CD4-positive, alpha-beta T cell treated with Interleukin-4 for 1 hour (primary cell): ENCODE measurements at regions not wholly inside any gene's neighbourhood (a gene's known extent, or its start where the extent isn't known, plus 50 kb on each side); places are given as distances from the start of the nearest gene placed in this dataset.
"Not testable (repeated sequence)": the region's sequence is repeated elsewhere in the genome, so short reads cannot be mapped to it uniquely, and the experiment has no call there.

Source experiments
- DNase-seq, 2 donors: peaks; one replicate each; pipeline ENCODE4 v3.0.0-alpha.2; 2020 to 2022

DNA sequence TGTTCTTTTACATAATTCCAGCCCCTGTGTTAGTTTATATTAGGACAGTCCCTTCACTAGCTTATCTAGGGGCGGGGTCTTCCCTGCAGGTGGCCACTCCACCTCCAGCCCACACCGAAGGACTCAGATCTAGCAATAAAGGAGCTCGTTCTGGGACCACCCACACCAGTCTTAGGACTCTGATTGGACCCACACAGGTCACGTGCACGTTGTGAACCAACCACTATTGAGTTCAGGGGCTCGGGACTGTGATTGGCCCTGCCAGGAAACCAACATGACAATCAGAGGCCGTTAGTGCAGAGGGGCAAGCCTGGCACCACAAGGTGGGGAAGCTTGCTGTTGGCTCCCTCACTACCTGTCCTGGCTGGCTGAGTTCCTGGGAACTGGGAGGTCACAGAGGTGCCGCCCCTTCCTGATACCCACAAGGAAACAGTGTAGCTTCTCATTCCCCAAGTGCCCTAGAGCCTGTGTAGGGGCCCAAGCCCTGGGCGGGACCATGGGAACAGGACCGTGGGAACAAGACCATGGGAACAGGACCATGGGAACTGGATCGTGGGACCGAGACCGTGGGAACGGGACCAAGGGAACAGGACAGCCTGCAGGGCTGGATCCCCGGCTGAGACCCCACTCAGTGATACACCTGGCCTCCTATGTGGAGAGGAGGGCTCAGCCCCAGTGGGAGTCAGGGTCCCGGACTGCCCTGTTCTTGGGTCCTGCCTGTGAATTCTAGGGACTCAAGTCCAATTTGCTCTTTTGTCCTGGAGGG lies 297.8 kb downstream of the ADGRD1 start:
- DNase-seq: no peak

DNA sequence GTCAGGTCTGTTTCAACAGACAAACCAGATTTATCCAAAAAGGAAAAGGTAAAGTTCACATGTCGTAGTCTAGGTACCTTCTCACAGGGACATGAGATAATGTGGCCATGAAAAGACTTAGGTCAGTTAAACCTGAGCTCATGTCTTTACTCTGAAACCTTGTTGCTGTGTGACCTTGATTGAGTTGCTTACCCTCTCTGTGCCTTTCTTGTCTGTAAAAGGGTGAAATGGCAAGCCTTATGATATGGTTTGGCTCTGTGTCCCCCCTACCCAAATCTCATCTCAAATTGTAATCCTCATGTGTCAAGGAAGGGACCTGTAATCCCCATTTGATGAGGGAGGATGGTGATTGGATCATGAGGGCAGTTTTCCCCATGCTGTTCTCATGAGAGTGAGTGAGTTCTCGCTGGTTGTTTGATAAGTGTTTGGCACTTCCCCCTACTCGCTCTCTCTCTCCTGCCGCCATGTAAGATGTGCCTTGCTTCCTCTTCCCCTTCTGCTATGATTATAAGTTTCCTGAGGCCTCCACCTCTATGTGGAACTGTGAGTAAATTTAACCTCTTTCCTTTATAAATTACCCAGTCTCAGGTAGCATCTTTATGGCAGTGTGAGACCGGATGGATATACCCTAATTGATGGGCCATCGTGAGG lies 299.8 kb downstream of the ADGRD1 start:
- no peak for DNase-seq

DNA sequence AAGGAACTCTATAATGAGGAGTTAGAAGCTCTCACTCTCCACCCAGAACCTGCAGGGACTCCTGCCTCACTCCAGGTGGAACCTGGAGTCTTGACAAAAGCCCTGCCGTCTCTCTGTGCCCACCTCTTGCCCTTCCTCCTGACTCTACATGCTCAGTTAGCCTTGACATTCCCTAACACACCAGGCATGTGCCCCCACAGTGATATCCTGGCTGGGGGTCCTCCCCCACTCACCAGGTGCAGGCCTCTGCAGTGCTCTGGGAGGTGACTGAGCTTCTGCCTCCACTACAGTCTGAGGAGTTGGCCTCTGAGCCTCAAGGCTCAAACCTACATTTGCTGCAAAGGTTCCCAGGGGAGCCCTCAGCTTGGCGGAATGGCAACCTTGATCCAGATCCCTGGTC lies 300.7 kb downstream of the ADGRD1 start:
- DNase-seq: no peak

GRCh38 chr12:131258398-131258797 lies 304.7 kb downstream of the ADGRD1 start:
- DNase-seq: no peak

- DNase-seq: no peak
These were observed 306.7 kb downstream of the ADGRD1 start for GRCh38 chr12:131260251-131260905.

- DNase-seq: no peak
These were observed 307.2 kb downstream of the ADGRD1 start for GRCh38 chr12:131260954-131261353.

GRCh38 chr12:131261906-131262305 lies 308.2 kb downstream of the ADGRD1 start:
- DNase-seq: no peak

GRCh38 chr12:131263626-131264025 lies 309.9 kb downstream of the ADGRD1 start:
- DNase-seq: no peak

- DNase-seq: no peak
These were observed 310.9 kb downstream of the ADGRD1 start for GRCh38 chr12:131264635-131265034.

GRCh38 chr12:131266591-131267467 lies 313.1 kb downstream of the ADGRD1 start:
- DNase-seq: no peak

GRCh38 chr12:131267576-131267975 lies 313.9 kb downstream of the ADGRD1 start:
- no peak for DNase-seq

DNA sequence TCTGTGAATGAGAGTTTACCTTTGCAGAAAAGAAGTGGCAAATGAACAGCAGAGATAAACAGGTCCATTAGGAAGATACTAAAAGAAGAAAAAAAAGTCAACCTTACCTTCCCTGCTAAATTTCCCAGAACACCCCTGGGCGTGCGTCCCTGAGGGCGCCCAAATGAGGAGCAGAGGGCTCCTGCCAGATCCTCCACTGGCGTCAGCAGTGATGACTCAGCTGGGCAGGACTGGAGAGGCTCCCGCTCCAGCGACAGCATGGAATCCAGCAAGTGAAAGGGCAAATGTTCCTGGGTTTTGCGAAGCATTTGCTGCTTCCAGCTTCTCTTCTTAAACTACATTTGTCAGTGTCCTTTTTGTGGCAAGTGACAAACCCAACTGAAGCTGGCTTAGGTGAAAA lies 314.4 kb downstream of the ADGRD1 start:
- DNase-seq: not testable (repeated sequence)

DNA sequence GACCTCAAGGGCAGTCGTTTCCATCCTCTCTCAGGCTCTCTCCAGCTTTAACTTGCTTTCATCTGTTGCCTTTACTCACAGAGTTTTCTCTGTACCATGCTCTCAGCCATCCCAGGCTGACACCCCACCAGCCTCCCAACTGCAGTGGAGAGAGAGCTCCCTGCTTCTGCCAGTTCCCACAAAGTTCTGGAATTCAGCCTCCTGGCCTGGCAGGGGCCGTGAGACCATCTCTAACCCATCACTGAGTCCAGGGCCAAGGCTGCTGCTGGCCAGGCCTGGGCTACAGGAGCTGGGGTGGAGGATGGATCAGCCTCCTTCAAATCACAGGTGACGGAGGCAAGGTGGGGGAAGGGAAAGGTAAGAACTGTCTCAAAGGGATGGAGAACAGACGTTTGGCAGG lies 314.9 kb downstream of the ADGRD1 start:
- not testable (repeated sequence) for DNase-seq

GRCh38 chr12:131269551-131269950 lies 315.8 kb downstream of the ADGRD1 start:
- no peak for DNase-seq

GRCh38 chr12:131269977-131270376 lies 316.3 kb downstream of the ADGRD1 start:
- not testable (repeated sequence) for DNase-seq

GRCh38 chr12:131271724-131272123 lies 318.0 kb downstream of the ADGRD1 start:
- no peak for DNase-seq

DNA sequence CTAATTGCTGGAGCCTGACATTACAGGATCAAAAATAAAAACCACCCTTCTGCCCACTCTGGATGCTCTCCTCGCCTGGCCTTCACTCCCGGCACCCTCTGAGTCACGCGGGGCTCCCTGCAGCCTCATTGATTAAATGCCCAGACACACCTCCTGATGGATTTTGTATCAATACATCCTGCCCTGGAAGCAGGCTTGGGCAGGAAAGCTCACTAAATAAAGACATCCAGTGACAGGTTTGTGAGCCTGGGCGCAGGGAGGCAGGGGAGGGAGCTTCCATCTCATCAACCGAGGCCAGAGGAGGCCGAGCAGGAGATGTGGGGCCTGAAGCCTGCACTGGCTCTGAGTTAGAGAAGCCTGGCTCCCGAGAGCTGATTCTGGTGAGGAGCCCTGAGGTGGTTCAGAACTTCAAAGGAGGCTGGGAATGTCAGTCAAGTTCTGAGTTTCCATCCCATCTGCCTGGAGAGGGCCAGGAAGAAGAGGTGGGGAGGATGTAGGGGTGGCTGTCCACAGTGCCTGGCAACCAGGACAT lies 318.6 kb downstream of the ADGRD1 start:
- not testable (repeated sequence) for DNase-seq

DNA sequence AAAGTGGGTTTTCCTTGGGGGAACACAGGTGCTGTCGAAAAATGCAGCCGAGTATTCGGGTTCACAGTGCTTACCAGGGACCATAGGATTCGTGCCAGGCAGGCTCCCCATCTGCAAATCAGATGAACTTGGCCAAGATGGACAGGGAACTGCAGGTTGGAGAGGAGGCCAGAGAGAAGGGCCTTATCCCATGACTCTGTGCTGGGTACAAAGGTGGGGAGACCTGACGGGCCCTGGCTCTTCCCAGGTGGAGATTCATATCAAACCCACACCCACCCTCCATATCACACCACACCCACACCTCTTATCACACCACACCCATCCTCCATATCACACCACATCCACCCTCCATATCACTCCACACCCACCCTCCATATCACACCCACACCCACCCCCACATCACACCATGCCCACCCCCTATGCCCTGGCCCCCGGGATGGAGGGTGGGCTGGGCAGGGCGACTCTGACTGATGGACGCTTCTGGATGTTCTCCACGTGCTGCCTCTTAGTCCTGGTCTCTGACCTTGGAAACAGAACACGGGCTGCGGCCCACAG lies 319.7 kb downstream of the ADGRD1 start:
- no peak for DNase-seq

DNA sequence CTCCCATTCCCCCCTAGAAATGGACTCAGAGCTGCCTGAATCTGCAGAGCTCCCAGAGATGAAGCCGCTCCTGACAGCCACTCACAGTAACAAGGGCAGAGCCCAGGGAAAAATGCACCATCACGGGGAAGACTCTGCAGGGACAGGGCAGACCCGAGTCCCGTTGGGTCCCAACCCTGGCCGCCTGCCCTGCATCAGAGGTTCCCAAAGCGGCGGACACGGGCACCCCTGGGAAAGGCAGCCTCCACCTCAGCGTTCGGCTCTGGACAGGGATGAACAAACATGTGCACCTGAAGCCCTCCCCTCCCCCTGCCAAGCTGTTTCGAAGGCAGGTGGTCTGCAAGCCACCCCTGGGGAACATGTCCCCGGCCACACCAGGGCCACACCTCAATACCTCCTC lies 320.4 kb downstream of the ADGRD1 start:
- no peak for DNase-seq

- no peak for DNase-seq
These were observed 321.2 kb downstream of the ADGRD1 start for GRCh38 chr12:131274906-131275305.

DNA sequence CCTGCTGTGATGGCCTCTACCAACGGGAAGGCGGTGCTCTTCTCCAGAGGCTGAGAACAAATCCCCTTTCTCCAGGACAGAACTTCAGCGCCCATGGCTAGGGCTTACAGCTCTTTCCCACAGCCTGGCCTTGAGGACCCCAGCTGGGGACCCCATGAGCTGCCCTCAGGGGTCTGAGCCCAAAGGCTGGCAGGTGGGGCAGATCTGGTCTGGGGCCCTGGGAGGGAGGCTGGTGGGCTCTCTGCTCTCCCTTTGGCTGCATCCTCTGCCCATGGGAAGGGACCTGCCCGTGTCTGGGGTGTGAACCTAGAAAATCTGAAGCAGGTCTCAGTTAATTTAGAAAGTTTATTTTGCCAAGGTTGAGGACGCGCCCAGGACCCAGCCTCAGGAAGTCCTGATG lies 322.1 kb downstream of the ADGRD1 start:
- no peak for DNase-seq

DNA sequence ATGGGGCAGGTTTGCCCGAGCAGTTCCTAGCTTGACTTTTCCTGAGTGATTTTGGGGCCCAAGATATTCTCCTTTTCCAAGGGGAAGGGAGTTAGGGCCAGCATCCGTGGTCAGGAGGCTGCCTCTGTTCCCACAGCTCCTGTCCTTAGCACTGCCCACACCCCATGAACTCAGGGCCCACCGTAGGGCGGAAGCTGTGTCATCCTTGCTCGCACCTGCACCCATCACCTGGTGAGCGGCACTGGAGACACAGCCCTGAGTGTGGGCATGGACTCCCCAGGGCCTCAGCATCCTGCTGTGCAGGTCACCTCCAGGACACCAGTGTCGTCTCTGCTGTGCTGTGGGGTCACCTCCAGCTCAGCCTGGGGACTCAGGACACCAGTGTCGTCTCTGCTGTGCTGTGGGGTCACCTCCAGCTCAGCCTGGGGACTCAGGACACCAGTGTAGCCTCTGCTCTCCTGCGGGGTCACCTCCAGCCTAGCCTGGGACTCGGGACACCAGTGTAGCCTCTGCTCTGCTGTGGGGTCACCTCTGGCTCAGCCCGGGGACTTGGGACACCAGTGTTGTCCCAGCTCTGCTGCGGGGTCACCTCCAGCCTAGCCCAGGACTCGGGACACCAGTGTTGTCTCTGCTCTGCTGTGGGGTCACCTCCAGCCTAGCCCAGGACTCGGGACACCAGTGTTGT lies 322.9 kb downstream of the ADGRD1 start:
- DNase-seq: no peak
